Endothelial cell of umbilical vein (primary cell): ENCODE measurements at regions not wholly inside any gene's neighbourhood (a gene's known extent, or its start where the extent isn't known, plus 50 kb on each side); places are given as distances from the start of the nearest gene placed in this dataset.

Experiments
- BruUV-seq: library from RNA; stranded (reverse); fragments of 400-500 nt; replicated peaks from 2 replicates; lab custom pipeline; 2021; lab: Mats Ljungman, UMichigan
- CTCF ChIA-PET: fragments of 300-600, 350-600 bp; sonication (Branson Sonifier 250); formaldehyde crosslinking; loops from one replicate; lab custom pipeline; 2021; ENCODE audit warnings: antibody characterized with exemption, inconsistent platforms; lab: Charles Lee
- POLR2A ChIA-PET: fragments of 300-600, 350-600 bp; sonication (Branson Sonifier 250); formaldehyde crosslinking; loops from one replicate; lab custom pipeline; 2021; ENCODE audit warnings: antibody characterized with exemption, inconsistent platforms; lab: Charles Lee
- DNase-seq: peaks from one replicate; pipeline ENCODE4 v3.0.0-alpha.2; 2011; ENCODE audit warnings: low read depth, low spot score
- FAIRE-seq: peaks from 2 replicates; lab custom pipeline; 2011; peaks lifted over from hg19 to GRCh38; lab: Jason Lieb, UNC
- H2AFZ ChIP-seq: 2 replicates; pipeline ENCODE4 v1.6.0; 2012; ENCODE audit warnings: low read depth, low read length, control low read depth, inconsistent platforms
- H3K27ac ChIP-seq: 2 replicates; pipeline ENCODE4 v1.5.1; 2011; ENCODE audit warnings: low read depth, mild to moderate bottlenecking, control low read depth, low read length, moderate library complexity; ENCODE audit not compliant: insufficient read depth
- H3K27me3 ChIP-seq, 2 experiments: 2 replicates each; pipeline versions ENCODE4 v1.6.0 to v1.6.1; 2011; ENCODE audit warnings: low read length in 2 of 2, mixed read lengths in 1 of 2; ENCODE audit not compliant: control insufficient read depth in 2 of 2, insufficient read depth in 2 of 2
- H3K36me3 ChIP-seq, 2 experiments: 2 replicates in 1 of 2; 3 replicates in 1 of 2; pipeline ENCODE4 v1.5.1; 2011; ENCODE audit warnings: low read length in 2 of 2, mild to moderate bottlenecking in 1 of 2, moderate library complexity in 1 of 2; ENCODE audit not compliant: control insufficient read depth in 2 of 2, insufficient read depth in 2 of 2; ENCODE audit errors: extremely low read depth in 1 of 2
- H3K4me1 ChIP-seq: 3 replicates; pipeline ENCODE4 v1.5.1; 2011; ENCODE audit warnings: mild to moderate bottlenecking, low read length; ENCODE audit not compliant: control insufficient read depth, insufficient read depth; ENCODE audit errors: extremely low read depth
- H3K4me2 ChIP-seq: 2 replicates; pipeline ENCODE4 v1.6.1; 2011; ENCODE audit warnings: low read length, control low read depth, mixed read lengths; ENCODE audit not compliant: insufficient read depth
- H3K4me3 ChIP-seq, 3 experiments: fragments of 200-600 bp in 1 of 3; sonication (generic), shearing (Covaris generic) in 1 of 3; replicated peaks in 1 of 3; 2 replicates each; pipeline ENCODE4 v1.5.1; 2011 to 2016; ENCODE audit warnings: control low read depth in 3 of 3, low read length in 3 of 3, mild to moderate bottlenecking in 2 of 3, inconsistent platforms in 1 of 3, low read depth in 1 of 3, moderate library complexity in 1 of 3; ENCODE audit not compliant: insufficient read depth in 1 of 3
- H3K79me2 ChIP-seq: 2 replicates; pipeline ENCODE4 v1.6.0; 2012; ENCODE audit warnings: low read length, inconsistent platforms; ENCODE audit not compliant: control insufficient read depth, insufficient read depth
- H3K9ac ChIP-seq: replicated peaks from 2 replicates; pipeline ENCODE3; 2011; ENCODE audit warnings: low read length, control low read depth; ENCODE audit not compliant: insufficient read depth; ENCODE audit errors: extremely low read depth
- H3K9me1 ChIP-seq: replicated peaks from 3 replicates; pipeline ENCODE4 v1.6.0; 2011; ENCODE audit warnings: mild to moderate bottlenecking, low read length; ENCODE audit not compliant: control insufficient read depth, insufficient read depth; ENCODE audit errors: extremely low read depth
- H3K9me3 ChIP-seq: replicated peaks from 2 replicates; pipeline ENCODE4 v1.5.1; 2012; ENCODE audit warnings: low read length, inconsistent platforms; ENCODE audit not compliant: control insufficient read depth, insufficient read depth
- H4K20me1 ChIP-seq: replicated peaks from 2 replicates; pipeline ENCODE3; 2011; ENCODE audit warnings: mild to moderate bottlenecking, low read length; ENCODE audit not compliant: control insufficient read depth, insufficient read depth; ENCODE audit errors: extremely low read depth
- EZH2 ChIP-seq: IDR thresholded peaks from 2 replicates; pipeline ENCODE4 v1.6.1; 2012; ENCODE audit warnings: borderline replicate concordance, low read depth, mild to moderate bottlenecking, moderate library complexity, low read length, inconsistent platforms; ENCODE audit not compliant: severe bottlenecking
- FOS ChIP-seq: IDR thresholded peaks from 2 replicates; pipeline ENCODE4 v1.6.1; 2011; ENCODE audit warnings: mild to moderate bottlenecking, low read length, moderate library complexity, borderline replicate concordance; ENCODE audit not compliant: insufficient read depth
- GATA2 ChIP-seq: IDR thresholded peaks from 2 replicates; pipeline ENCODE4 v1.7.0; 2011; ENCODE audit warnings: low read depth, mild to moderate bottlenecking, moderate library complexity, mixed read lengths, low read length; ENCODE audit not compliant: insufficient read length, insufficient read depth
- JUN ChIP-seq: IDR thresholded peaks from 2 replicates; pipeline ENCODE4 v1.6.1; 2011; ENCODE audit warnings: borderline replicate concordance, low read depth; ENCODE audit not compliant: insufficient read length, insufficient read depth
- MYC ChIP-seq: IDR thresholded peaks from one replicate; pipeline ENCODE4 v1.6.1; 2011; ENCODE audit warnings: mild to moderate bottlenecking, low read depth, low read length
- POLR2A ChIP-seq: IDR thresholded peaks from 2 replicates; pipeline ENCODE4 v1.6.1; 2012; ENCODE audit warnings: low read depth, mild to moderate bottlenecking, control low read depth, low read length
- POLR2AphosphoS5 ChIP-seq: IDR thresholded peaks from 2 replicates; pipeline ENCODE4 v1.6.1; 2012; ENCODE audit warnings: low read depth, mild to moderate bottlenecking, control low read depth, low read length, moderate library complexity; ENCODE audit not compliant: insufficient read depth
- dilution Hi-C: fragments of 300-500 bp; cut with MboI; formaldehyde crosslinking; loops from one replicate; pipeline ENCODE4 v1.15.0; 2019; ENCODE audit warnings: low sequenced_read_pairs; ENCODE audit not compliant: extremely low pct_ligation_motif_present
- intact Hi-C: fragments of 100-400 bp; cut with micrococcal nuclease; formaldehyde crosslinking; loops from one replicate; pipeline ENCODE4 v1.10.0; 2022
- TF ChIP-seq, protein P1 (sequence below): IDR thresholded peaks from 2 replicates; pipeline ENCODE4 v1.6.1; 2011; ENCODE audit not compliant: insufficient read depth, insufficient read length
- TF ChIP-seq, protein P2 (sequence below), 2 donors: IDR thresholded peaks; 1 replicate in 1 of 2; 2 replicates in 1 of 2; pipeline ENCODE4 v1.5.1; 2011; ENCODE audit warnings: low read length in 2 of 2, mild to moderate bottlenecking in 2 of 2, moderate library complexity in 2 of 2, control low read depth in 1 of 2, inconsistent platforms in 1 of 2, low read depth in 1 of 2; ENCODE audit not compliant: insufficient read depth in 1 of 2; ENCODE audit errors: extremely low read depth in 1 of 2

DNA sequence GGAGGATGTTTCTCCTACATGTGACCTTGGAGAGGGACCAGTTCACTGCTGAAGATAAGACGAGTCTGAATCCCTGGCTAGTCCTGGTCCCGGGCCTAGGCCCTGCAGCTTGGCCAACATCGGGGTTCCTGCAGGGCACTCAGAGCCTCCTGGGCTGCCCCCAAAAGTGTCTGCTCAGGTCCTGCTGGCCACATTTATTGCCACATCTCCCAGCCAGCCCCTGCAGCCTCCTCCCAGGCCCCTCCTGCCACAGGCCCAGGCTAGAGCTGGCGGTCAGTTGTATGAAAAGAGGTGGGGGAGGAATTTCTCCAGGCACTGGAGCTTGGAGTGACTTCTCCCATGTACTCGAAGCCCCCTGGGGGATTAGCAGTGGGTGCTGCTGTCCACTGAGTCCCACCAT lies 56.5 kb upstream of the PPARA start:
- Histone ChIP-seq H3K4me2 (no peak overlapping the region), H3K36me3 (peaks cover 15 to 51% of the 10 kb centered on the region in 2 experiments), H3K9me1 (no peaks in the 10 kb centered on the region), H3K4me1 (peaks cover 17% of the 10 kb centered on the region), H4K20me1 (no peaks in the 10 kb centered on the region), H3K9ac (no peak overlapping the region), H3K4me3 (no peak overlapping the region), H3K27ac (no peak overlapping the region), H3K9me3 (no peaks in the 10 kb centered on the region), H3K27me3 (no peaks in the 10 kb centered on the region), H2AFZ (no peak overlapping the region), H3K79me2 (peaks cover 96% of the 10 kb centered on the region)
- TF ChIP-seq MYC (no peak), POLR2A (no peak), JUN (no peak), GATA2 (no peak), EZH2 (no peak), FOS (no peak), POLR2AphosphoS5 (no peak)
- TF ChIP-seq, protein P1, sequence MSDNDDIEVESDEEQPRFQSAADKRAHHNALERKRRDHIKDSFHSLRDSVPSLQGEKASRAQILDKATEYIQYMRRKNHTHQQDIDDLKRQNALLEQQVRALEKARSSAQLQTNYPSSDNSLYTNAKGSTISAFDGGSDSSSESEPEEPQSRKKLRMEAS = no peak
- TF ChIP-seq, protein P2, sequence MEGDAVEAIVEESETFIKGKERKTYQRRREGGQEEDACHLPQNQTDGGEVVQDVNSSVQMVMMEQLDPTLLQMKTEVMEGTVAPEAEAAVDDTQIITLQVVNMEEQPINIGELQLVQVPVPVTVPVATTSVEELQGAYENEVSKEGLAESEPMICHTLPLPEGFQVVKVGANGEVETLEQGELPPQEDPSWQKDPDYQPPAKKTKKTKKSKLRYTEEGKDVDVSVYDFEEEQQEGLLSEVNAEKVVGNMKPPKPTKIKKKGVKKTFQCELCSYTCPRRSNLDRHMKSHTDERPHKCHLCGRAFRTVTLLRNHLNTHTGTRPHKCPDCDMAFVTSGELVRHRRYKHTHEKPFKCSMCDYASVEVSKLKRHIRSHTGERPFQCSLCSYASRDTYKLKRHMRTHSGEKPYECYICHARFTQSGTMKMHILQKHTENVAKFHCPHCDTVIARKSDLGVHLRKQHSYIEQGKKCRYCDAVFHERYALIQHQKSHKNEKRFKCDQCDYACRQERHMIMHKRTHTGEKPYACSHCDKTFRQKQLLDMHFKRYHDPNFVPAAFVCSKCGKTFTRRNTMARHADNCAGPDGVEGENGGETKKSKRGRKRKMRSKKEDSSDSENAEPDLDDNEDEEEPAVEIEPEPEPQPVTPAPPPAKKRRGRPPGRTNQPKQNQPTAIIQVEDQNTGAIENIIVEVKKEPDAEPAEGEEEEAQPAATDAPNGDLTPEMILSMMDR (IDR thresholded peaks at IDR 0.05; ENCODE audit: extremely low read depth in 1 of 2, insufficient read depth in 1 of 2, low read depth in 1 of 2, low read length in 2 of 2) = no peak
- no TSS peak for BruUV-seq
- dilution Hi-C loops = no loop called here
- DNase-seq = no peak
- POLR2A ChIA-PET = no interaction called here
- intact Hi-C loops = no loop called here
- FAIRE-seq = no peak
- CTCF ChIA-PET = no interaction called here
